K562 (cell line): ENCODE measurements at regions not wholly inside any gene's neighbourhood (a gene's known extent, or its start where the extent isn't known, plus 50 kb on each side); places are given as distances from the start of the nearest gene placed in this dataset.

ENCODE experiments used
- ATAC-seq: fragments of 200-7000 bp; cut with Tn5 transposase; 3 replicates; pipeline ENCODE4 v1.9.1; 2020; ENCODE audit warnings: moderate library complexity
- BruUV-seq: library from RNA; stranded (reverse); fragments of 400-500 nt; replicated peaks from 2 replicates; lab custom pipeline; 2021; lab: Mats Ljungman, UMichigan
- CTCF ChIA-PET: fragments of 300-600 bp; formaldehyde crosslinking; extraction: SDS; loops from one replicate; lab custom pipeline; 2021; ENCODE audit warnings: low intra/inter-chr PET ratio; lab: Yijun Ruan, JAX
- POLR2A ChIA-PET: fragments of 300-600, 350-650 bp; sonication (Branson Sonifier 250); formaldehyde crosslinking; extraction: SDS; loops from one replicate; lab custom pipeline; 2021; ENCODE audit warnings: antibody characterized with exemption, inconsistent platforms; lab: Yijun Ruan, JAX
- DNase-seq, 4 experiments: peaks; one replicate each; pipeline versions ENCODE4 v3.0.0 to v3.0.0-alpha.2; 2011 to 2018; ENCODE audit warnings: low spot score in 3 of 4, mixed read lengths in 3 of 4; ENCODE audit errors: extremely low read depth in 1 of 4
- FAIRE-seq: peaks from 2 replicates; lab custom pipeline; 2011; peaks lifted over from hg19 to GRCh38; lab: Jason Lieb, UNC
- H2AFZ ChIP-seq: 2 replicates; pipeline ENCODE4 v1.6.0; 2011; ENCODE audit warnings: low read depth, low read length, control low read depth, inconsistent platforms
- H3K27ac ChIP-seq: fragments of 200-600 bp; 3 replicates; pipeline ENCODE4 v1.8.0; 2011; ENCODE audit warnings: low read depth, mild to moderate bottlenecking, control low read depth, inconsistent platforms, low read length, moderate library complexity, mixed read lengths; ENCODE audit errors: extremely low read depth
- H3K27me3 ChIP-seq, 2 experiments: fragments of 300-600 bp in 1 of 2; 2 replicates in 1 of 2; 3 replicates in 1 of 2; pipeline versions ENCODE4 v1.6.0 to v1.8.0; 2011; ENCODE audit warnings: inconsistent platforms in 2 of 2, low read length in 2 of 2, mild to moderate bottlenecking in 1 of 2, mixed read lengths in 1 of 2, moderate library complexity in 1 of 2; ENCODE audit not compliant: control insufficient read depth in 2 of 2, insufficient read depth in 2 of 2
- H3K36me3 ChIP-seq: fragments of 300-600 bp; 3 replicates; pipeline ENCODE4 v1.8.0; 2011; ENCODE audit warnings: mild to moderate bottlenecking, low read length, inconsistent platforms; ENCODE audit not compliant: control insufficient read depth, insufficient read depth
- H3K4me1 ChIP-seq, 2 experiments: fragments of 200-600 bp in 1 of 2; replicated peaks in 1 of 2; 2 replicates in 1 of 2; 3 replicates in 1 of 2; pipeline versions ENCODE4 v1.5.1 to v1.8.0; 2011; ENCODE audit warnings: inconsistent platforms in 2 of 2, low read length in 2 of 2, mild to moderate bottlenecking in 1 of 2, mixed read lengths in 1 of 2, moderate library complexity in 1 of 2; ENCODE audit not compliant: control insufficient read depth in 2 of 2, insufficient read depth in 2 of 2
- H3K4me2 ChIP-seq: 2 replicates; pipeline ENCODE4 v1.6.1; 2011; ENCODE audit warnings: low read length, control low read depth, inconsistent platforms, mixed read lengths; ENCODE audit not compliant: insufficient read depth
- H3K4me3 ChIP-seq: fragments of 200-600 bp; sonication (generic), shearing (Covaris generic); 2 replicates; pipeline ENCODE4 v1.5.1; 2016; ENCODE audit warnings: control low read depth, inconsistent platforms
- H3K79me2 ChIP-seq: fragments of 200-600 bp; 3 replicates; pipeline ENCODE4 v1.8.0; 2011; ENCODE audit warnings: low read length, inconsistent platforms; ENCODE audit not compliant: control insufficient read depth, insufficient read depth
- H3K9ac ChIP-seq, 2 experiments: 2 replicates each; pipeline versions ENCODE4 v1.6.0 to v1.6.1; 2011; ENCODE audit warnings: low read depth in 2 of 2, low read length in 2 of 2, control low read depth in 1 of 2, inconsistent platforms in 1 of 2, mild to moderate bottlenecking in 1 of 2, mixed read lengths in 1 of 2; ENCODE audit not compliant: insufficient read depth in 1 of 2
- H3K9me1 ChIP-seq: one replicate; pipeline ENCODE4 v1.6.0; 2011; ENCODE audit warnings: inconsistent platforms, mild to moderate bottlenecking, low read length, moderate library complexity; ENCODE audit not compliant: control insufficient read depth, insufficient read depth
- H3K9me3 ChIP-seq: replicated peaks from 2 replicates; pipeline ENCODE4 v1.5.1; 2011; ENCODE audit warnings: low read depth, low read length, inconsistent platforms; ENCODE audit not compliant: control insufficient read depth, insufficient read depth
- H4K20me1 ChIP-seq: replicated peaks from 2 replicates; pipeline ENCODE4 v1.6.1; 2011; ENCODE audit warnings: low read length, inconsistent platforms, mixed read lengths; ENCODE audit not compliant: control insufficient read depth, insufficient read depth
- EHMT2 ChIP-seq: fragments of 450-650 bp; IDR thresholded peaks from 2 replicates; pipeline ENCODE4 v1.6.1; 2018; ENCODE audit warnings: antibody characterized with exemption
- IFI16 ChIP-seq: fragments of 250-450 bp; sonication (Bioruptor Pico); IDR thresholded peaks from 2 replicates; pipeline ENCODE4 v2.1.2; 2022; ENCODE audit warnings: mild to moderate bottlenecking, inconsistent platforms
- RAD21 ChIP-seq, 2 experiments: fragments of 250-450 bp in 1 of 2; fragments of 450-650 bp in 1 of 2; sonication (Bioruptor Pico) in 1 of 2; formaldehyde crosslinking in 1 of 2; IDR thresholded peaks in 1 of 2; conservative IDR thresholded peaks in 1 of 2; 2 replicates each; pipeline versions ENCODE4 v1.4.0 to v1.8.0; 2020 to 2022; ENCODE audit warnings: mild to moderate bottlenecking in 2 of 2, moderate library complexity in 1 of 2
- SMC3 ChIP-seq: conservative IDR thresholded peaks from 2 replicates; pipeline ENCODE4 v1.6.1; 2011; ENCODE audit warnings: low read depth, low read length, improper control_type of control experiment; ENCODE audit not compliant: insufficient read depth
- ZNF77 ChIP-seq: fragments of 250-450 bp; sonication (Bioruptor Pico); IDR thresholded peaks from 2 replicates; pipeline ENCODE4 v1.5.0; 2020
- WGBS: fragments of 100-300 bp; shearing (Covaris generic); methylation state at CpG from one replicate; pipeline ENCODE4 v1.1.6; 2016; ENCODE audit warnings: low coverage, mixed read lengths; ENCODE audit not compliant: insufficient coverage; ENCODE audit errors: missing lambda C conversion rate; 5-methylcytosine and 5-hydroxymethylcytosine counted together
- in situ Hi-C: fragments of 300-500 bp; cut with MboI; formaldehyde crosslinking; loops from 4 replicates; pipeline ENCODE4 v1.15.0; 2018; ENCODE audit warnings: inconsistent platforms, mixed read lengths
- intact Hi-C: fragments of 100-400 bp; cut with micrococcal nuclease; formaldehyde crosslinking; loops from 2 replicates; pipeline ENCODE4 v1.14.2; 2022
- TF ChIP-seq, protein P1 (sequence below), 3 experiments: IDR thresholded peaks in 2 of 3; conservative IDR thresholded peaks in 1 of 3; 2 replicates each; pipeline ENCODE4 v1.5.1; 2011 to 2012; ENCODE audit warnings: low read length in 3 of 3, mild to moderate bottlenecking in 3 of 3, control low read depth in 2 of 3, improper control_type of control experiment in 1 of 3, inconsistent platforms in 1 of 3, low read depth in 1 of 3, mixed read lengths in 1 of 3, moderate library complexity in 1 of 3; ENCODE audit not compliant: insufficient read depth in 2 of 3
- TF ChIP-seq, protein P2 (sequence below), 2 experiments: fragments of 450-650 bp; formaldehyde crosslinking in 1 of 2; IDR thresholded peaks; 2 replicates each; pipeline versions ENCODE4 v1.4.0 to v1.6.1; 2014 to 2020; ENCODE audit warnings: mild to moderate bottlenecking in 2 of 2, borderline replicate concordance in 1 of 2, low read depth in 1 of 2

DNA sequence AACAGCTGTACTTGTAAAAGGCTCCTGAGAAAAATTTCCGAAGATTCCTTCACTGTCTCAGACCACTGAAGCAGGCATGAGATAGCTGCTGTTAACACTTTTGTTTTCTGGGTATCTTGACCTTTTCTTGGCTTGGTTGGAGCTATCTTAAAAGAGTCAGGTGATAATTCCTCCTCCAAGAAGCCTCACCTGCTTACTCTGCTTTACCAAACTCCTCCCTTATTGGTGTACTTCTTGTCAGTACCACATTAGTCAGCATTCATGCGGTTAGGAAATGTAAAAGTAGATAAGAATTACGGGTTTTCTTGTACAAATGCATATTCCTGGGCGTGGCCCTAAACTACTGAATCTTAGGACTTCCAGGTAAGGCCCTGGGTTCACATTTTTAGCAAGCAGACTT is 489.8 kb upstream of the LARGE1 start (continued):
- TF ChIP-seq ZNF77 (CRISPR knock-in tag) = no peak

DNA sequence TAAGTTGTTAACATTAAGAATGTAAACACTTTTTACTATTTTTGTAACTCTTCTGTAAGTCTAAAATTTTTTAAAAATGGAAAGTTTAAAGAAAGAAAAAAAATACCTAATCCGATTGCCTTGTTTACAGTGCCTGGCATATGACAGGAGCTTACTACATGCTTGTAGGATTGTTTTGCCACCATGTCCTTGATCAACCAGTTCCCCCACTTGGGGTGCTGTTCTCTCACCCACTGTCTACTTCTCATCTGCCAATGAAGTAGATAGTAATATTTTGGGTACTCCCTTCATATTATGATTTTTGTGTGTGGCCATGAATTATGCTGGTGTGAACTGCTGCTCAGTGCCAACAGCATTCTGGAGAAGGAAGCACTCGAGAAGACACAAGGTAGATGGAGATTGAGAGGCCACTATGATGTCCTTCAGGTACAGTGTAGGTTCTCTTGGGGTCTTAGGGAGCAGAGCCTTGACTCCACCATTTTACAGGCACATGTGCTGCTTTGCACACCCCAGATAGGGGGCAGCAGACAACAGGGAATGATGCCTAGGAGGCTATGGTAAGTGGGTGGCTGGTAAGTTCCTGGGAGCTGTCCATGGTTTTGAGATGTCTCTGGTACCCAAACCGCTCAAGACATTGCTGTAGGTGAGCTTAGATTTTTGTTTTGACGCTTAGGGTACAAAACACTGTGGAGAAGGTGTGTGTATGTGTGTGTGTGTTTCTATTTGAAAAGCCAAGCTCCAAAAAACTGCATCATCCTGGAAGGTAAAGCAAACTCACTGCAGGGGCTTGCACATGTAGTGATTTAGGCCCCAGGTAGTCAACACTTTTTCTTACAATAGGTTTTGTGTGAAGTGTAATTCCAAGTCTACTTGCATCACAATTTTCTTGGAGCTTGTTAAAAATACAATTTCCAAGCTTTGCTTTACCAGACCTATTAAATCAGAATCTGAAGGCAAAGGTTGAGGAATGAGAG is 494.5 kb upstream of the LARGE1 start:
- in situ Hi-C loops = loop anchor here (25.0 kb wide), 1 partner anchor 748 kb away; no protein-coding TSS in a partner anchor
- ChIA-PET POLR2A (no interaction called here), CTCF (no interaction called here)
- no peak for ATAC-seq
- no peak overlapping the region for H3K4me2 ChIP-seq
- WGBS = 0% methylated on average over 3 of the region's 4 CpGs
- H3K4me1 ChIP-seq = no peaks in the 10 kb centered on the region
- no peaks in the 10 kb centered on the region for H3K79me2 ChIP-seq
- intact Hi-C loops = loop anchor here (5.0 kb wide), 1 partner anchor 608 kb away; no protein-coding TSS in a partner anchor
- H3K9me1 ChIP-seq = no peaks in the 10 kb centered on the region
- no peak overlapping the region for H2AFZ ChIP-seq
- FAIRE-seq = no peak
- H3K27ac ChIP-seq = no peak overlapping the region
- no peak overlapping the region for H3K4me3 ChIP-seq
- H3K36me3 ChIP-seq = no peaks in the 10 kb centered on the region
- no peaks in the 10 kb centered on the region for H3K27me3 ChIP-seq
- no TSS peak for BruUV-seq
- peak; percentile 11 to 41 (median 14) for DNase-seq
- no peak overlapping the region for H3K9ac ChIP-seq
- H3K9me3 ChIP-seq = no peaks in the 10 kb centered on the region
- no peaks in the 10 kb centered on the region for H4K20me1 ChIP-seq
- no peak for TF ChIP-seq IFI16 (CRISPR knock-in tag)
- TF ChIP-seq RAD21 (CRISPR knock-in tag; conservative IDR thresholded peaks at IDR 0.05 in 1 of 2, IDR thresholded peaks at IDR 0.05 in 1 of 2) = peak; percentile 32 to 65; a peak in 3 of 4 replicates
- TF ChIP-seq, protein P1, sequence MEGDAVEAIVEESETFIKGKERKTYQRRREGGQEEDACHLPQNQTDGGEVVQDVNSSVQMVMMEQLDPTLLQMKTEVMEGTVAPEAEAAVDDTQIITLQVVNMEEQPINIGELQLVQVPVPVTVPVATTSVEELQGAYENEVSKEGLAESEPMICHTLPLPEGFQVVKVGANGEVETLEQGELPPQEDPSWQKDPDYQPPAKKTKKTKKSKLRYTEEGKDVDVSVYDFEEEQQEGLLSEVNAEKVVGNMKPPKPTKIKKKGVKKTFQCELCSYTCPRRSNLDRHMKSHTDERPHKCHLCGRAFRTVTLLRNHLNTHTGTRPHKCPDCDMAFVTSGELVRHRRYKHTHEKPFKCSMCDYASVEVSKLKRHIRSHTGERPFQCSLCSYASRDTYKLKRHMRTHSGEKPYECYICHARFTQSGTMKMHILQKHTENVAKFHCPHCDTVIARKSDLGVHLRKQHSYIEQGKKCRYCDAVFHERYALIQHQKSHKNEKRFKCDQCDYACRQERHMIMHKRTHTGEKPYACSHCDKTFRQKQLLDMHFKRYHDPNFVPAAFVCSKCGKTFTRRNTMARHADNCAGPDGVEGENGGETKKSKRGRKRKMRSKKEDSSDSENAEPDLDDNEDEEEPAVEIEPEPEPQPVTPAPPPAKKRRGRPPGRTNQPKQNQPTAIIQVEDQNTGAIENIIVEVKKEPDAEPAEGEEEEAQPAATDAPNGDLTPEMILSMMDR (IDR thresholded peaks at IDR 0.05 in 2 of 3, conservative IDR thresholded peaks at IDR 0.05 in 1 of 3; ENCODE audit: insufficient read depth in 2 of 3, low read depth in 1 of 3, low read length in 3 of 3) = peak; percentile 39 to 43 (median 40); a peak in 5 of 6 replicates
- TF ChIP-seq SMC3 = 0 out of 2 replicates have a peak, but pooled peaks have one; percentile 21
- TF ChIP-seq, protein P2, sequence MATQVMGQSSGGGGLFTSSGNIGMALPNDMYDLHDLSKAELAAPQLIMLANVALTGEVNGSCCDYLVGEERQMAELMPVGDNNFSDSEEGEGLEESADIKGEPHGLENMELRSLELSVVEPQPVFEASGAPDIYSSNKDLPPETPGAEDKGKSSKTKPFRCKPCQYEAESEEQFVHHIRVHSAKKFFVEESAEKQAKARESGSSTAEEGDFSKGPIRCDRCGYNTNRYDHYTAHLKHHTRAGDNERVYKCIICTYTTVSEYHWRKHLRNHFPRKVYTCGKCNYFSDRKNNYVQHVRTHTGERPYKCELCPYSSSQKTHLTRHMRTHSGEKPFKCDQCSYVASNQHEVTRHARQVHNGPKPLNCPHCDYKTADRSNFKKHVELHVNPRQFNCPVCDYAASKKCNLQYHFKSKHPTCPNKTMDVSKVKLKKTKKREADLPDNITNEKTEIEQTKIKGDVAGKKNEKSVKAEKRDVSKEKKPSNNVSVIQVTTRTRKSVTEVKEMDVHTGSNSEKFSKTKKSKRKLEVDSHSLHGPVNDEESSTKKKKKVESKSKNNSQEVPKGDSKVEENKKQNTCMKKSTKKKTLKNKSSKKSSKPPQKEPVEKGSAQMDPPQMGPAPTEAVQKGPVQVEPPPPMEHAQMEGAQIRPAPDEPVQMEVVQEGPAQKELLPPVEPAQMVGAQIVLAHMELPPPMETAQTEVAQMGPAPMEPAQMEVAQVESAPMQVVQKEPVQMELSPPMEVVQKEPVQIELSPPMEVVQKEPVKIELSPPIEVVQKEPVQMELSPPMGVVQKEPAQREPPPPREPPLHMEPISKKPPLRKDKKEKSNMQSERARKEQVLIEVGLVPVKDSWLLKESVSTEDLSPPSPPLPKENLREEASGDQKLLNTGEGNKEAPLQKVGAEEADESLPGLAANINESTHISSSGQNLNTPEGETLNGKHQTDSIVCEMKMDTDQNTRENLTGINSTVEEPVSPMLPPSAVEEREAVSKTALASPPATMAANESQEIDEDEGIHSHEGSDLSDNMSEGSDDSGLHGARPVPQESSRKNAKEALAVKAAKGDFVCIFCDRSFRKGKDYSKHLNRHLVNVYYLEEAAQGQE (IDR thresholded peaks at IDR 0.05; ENCODE audit: borderline replicate concordance) = peak; percentile 96
- TF ChIP-seq, protein P2 (CRISPR knock-in tag; IDR thresholded peaks at IDR 0.05; ENCODE audit: low read depth) = peak; percentile 91
- peak; percentile 84 for TF ChIP-seq EHMT2
